Transverse colon (tissue), 4 donors: ENCODE measurements at regions not wholly inside any gene's neighbourhood (a gene's known extent, or its start where the extent isn't known, plus 50 kb on each side); places are given as distances from the start of the nearest gene placed in this dataset.
"Not testable (repeated sequence)": the region's sequence is repeated elsewhere in the genome, so short reads cannot be mapped to it uniquely, and the experiment has no call there.

Experiments used
- EP300 ChIP-seq: sonication (generic); formaldehyde crosslinking; IDR thresholded peaks from one replicate; pipeline ENCODE4 v1.6.1; 2017; ENCODE audit warnings: antibody characterized with exemption, low read depth
- POLR2A ChIP-seq: fragments of 450-650 bp; IDR thresholded peaks from one replicate; pipeline ENCODE4 v1.6.1; 2016; ENCODE audit warnings: antibody characterized with exemption, mild to moderate bottlenecking, moderate library complexity
- POLR2AphosphoS5 ChIP-seq, 3 donors: sonication (generic); formaldehyde crosslinking; IDR thresholded peaks; one replicate each; pipeline ENCODE4 v1.6.1; 2016; ENCODE audit warnings: antibody characterized with exemption in 3 of 3
- TF ChIP-seq, protein P1 (sequence below), 5 experiments: fragments of 200-600 bp in 3 of 5; fragments of 450-650 bp in 2 of 5; sonication (generic) in 3 of 5; IDR thresholded peaks; 1 replicate in 2 of 5; 2 replicates in 3 of 5; pipeline ENCODE4 v1.5.1; 2016 to 2017; ENCODE audit warnings: antibody characterized with exemption in 5 of 5, inconsistent platforms in 3 of 5, mild to moderate bottlenecking in 2 of 5, moderate library complexity in 1 of 5

DNA sequence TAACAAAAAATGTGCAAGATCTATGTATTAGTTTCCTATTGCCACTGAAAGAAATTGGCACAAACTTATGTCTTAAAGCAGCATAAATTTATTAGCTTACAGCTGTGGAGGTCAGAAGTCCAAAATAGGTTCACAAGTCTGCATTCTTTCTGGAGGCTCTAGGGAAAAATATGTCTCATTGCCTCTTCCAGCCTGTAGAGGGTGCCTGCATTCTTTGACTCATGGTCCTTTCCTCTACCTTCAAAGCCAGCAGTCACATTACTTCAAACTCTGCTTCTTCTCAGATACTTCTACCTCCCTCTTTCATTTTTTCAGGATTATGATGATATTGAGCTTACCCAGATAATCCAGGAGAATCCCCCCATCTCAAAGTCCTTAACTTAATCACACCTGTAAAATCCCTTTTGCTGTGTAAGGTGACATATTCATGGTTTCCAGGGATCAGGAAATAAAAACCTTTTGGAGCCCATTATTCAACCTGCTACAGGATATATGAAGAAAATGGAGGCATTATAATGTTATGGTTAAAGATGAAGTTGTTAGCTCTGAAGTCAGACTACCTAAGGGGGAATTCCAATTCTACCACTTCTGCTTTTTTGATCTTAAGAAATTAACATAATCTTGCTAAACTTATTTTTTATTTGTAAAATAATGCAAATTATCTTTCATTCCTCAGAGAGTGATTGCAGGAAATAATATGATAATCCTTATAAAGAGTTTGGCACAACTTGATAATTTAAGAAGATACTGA, 686.2 kb downstream of the PRIM2 start:
- TF ChIP-seq, protein P1, sequence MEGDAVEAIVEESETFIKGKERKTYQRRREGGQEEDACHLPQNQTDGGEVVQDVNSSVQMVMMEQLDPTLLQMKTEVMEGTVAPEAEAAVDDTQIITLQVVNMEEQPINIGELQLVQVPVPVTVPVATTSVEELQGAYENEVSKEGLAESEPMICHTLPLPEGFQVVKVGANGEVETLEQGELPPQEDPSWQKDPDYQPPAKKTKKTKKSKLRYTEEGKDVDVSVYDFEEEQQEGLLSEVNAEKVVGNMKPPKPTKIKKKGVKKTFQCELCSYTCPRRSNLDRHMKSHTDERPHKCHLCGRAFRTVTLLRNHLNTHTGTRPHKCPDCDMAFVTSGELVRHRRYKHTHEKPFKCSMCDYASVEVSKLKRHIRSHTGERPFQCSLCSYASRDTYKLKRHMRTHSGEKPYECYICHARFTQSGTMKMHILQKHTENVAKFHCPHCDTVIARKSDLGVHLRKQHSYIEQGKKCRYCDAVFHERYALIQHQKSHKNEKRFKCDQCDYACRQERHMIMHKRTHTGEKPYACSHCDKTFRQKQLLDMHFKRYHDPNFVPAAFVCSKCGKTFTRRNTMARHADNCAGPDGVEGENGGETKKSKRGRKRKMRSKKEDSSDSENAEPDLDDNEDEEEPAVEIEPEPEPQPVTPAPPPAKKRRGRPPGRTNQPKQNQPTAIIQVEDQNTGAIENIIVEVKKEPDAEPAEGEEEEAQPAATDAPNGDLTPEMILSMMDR (IDR thresholded peaks at IDR 0.05) = not testable (repeated sequence)
- not testable (repeated sequence) for TF ChIP-seq EP300; POLR2A; POLR2AphosphoS5 (IDR thresholded peaks at IDR 0.05)
